ENCODE measurements at regions not wholly inside any gene's neighbourhood (a gene's known extent, or its start where the extent isn't known, plus 50 kb on each side); places are given as distances from the start of the nearest gene placed in this dataset.

DNA sequence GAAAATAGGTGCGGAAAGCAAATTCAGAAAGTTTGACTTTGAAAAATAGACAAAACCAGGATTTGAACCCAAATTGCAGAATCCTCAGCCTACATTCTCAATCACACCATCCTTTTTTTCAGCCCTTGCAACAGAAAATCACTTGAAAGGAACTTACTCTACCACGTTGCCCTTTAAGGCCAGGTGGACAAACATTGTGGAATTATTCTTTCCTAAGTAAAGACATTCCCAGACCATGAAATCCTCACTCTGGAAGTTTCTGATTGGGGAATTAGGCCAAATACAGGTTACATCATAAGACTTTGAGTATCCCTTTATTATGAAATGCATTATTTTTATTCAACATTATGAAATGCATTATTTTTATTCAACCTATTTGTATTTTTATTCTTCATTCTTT, 259.4 kb downstream of the RAD51AP2 start:
- H3K27me3 ChIP-seq = no peaks in the 10 kb centered on the region
- H3K27ac ChIP-seq = no peak overlapping the region
- H3K36me3 ChIP-seq = no peaks in the 10 kb centered on the region
- TF ChIP-seq CTCF (IDR thresholded peaks at IDR 0.05) = no peak
- DNase-seq (no peak), ATAC-seq (no peak)
- H3K4me1 ChIP-seq = no peaks in the 10 kb centered on the region
- no peaks in the 10 kb centered on the region for H3K9me3 ChIP-seq
- intact Hi-C loops (cut with DNase I) = no loop called here
- no peak overlapping the region for H3K4me3 ChIP-seq

DNA sequence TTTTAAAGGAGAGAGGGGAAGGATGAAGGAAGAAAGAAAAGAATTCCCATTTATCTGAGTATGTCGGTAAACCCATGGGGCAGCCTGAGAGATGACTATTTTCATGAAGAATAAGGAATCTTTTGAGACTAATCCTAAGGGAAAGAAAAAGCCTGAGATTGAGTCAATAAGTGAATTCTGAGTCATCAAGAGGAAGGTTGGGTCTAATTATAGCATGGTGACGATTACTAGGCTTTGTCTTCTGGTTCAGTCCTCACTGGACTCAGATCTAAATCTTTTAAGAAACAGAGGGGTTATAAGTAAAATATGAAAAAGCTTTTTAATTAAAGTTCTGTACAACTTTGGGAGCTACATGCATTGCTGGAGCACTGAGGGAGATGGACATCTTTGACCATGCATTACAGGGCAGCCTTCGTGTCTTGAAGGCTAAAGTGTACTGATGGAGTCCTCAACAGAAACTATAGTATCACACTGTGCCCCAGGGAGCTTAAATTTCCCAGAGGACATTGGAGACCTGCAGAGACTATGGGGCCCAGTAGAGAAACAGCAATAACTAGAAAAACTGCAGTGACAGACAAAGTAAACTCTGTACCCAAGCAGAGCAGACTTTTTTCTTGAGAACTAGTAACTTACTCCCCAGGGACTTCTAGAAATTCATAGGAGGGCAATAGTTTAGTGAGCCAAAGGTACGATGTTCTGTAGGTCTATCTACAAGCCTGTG, 260.9 kb downstream of the RAD51AP2 start:
- Histone ChIP-seq H3K27me3 (no peaks in the 10 kb centered on the region), H3K36me3 (no peaks in the 10 kb centered on the region), H3K4me3 (no peak overlapping the region), H3K4me1 (no peaks in the 10 kb centered on the region), H3K27ac (no peak overlapping the region), H3K9me3 (no peaks in the 10 kb centered on the region)
- intact Hi-C loops (cut with DNase I) = no loop called here
- ATAC-seq (no peak), DNase-seq (no peak)
- no peak for TF ChIP-seq CTCF (IDR thresholded peaks at IDR 0.05)

- no peaks in the 10 kb centered on the region for H3K27me3 ChIP-seq
- no peak overlapping the region for H3K27ac ChIP-seq
- ATAC-seq (no peak), DNase-seq (no peak)
- TF ChIP-seq CTCF (IDR thresholded peaks at IDR 0.05) = no peak
- H3K4me1 ChIP-seq = no peaks in the 10 kb centered on the region
- H3K36me3 ChIP-seq = no peaks in the 10 kb centered on the region
- no peak overlapping the region for H3K4me3 ChIP-seq
- H3K9me3 ChIP-seq = no peaks in the 10 kb centered on the region
- intact Hi-C loops (cut with DNase I) = no loop called here
Measured at GRCh38 chr2:17255071-17255470, 263.2 kb downstream of the RAD51AP2 start.

GRCh38 chr2:17254421-17254820, 263.8 kb downstream of the RAD51AP2 start:
- Histone ChIP-seq H3K27me3 (no peaks in the 10 kb centered on the region), H3K27ac (no peak overlapping the region), H3K4me3 (no peak overlapping the region), H3K9me3 (no peaks in the 10 kb centered on the region), H3K4me1 (no peaks in the 10 kb centered on the region), H3K36me3 (no peaks in the 10 kb centered on the region)
- ATAC-seq (no peak), DNase-seq (no peak)
- intact Hi-C loops (cut with DNase I) = no loop called here
- TF ChIP-seq CTCF (IDR thresholded peaks at IDR 0.05) = no peak

DNA sequence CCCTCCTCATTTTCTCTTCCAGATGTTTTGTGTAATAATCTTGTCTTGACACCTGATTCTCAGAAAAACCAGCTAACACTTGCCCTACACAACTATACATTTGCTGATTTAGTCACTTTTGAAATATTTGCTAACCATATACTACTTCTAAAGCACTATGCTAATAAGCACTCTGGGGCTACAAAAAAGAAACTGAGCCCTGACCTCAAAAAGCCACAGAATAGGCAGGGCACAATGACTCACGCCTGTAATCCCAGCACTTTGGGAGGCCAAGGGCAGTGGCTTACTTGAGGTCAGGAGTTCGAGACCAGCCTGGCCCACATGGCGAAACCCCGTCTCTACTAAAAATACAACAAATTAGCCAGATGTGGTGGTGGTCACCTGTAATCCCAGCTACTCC, 266.0 kb downstream of the RAD51AP2 start:
- DNase-seq (no peak), ATAC-seq (no peak)
- no peaks in the 10 kb centered on the region for H3K4me1 ChIP-seq
- H3K27ac ChIP-seq = no peak overlapping the region
- no peak overlapping the region for H3K4me3 ChIP-seq
- no peaks in the 10 kb centered on the region for H3K9me3 ChIP-seq
- no peak for TF ChIP-seq CTCF (IDR thresholded peaks at IDR 0.05)
- H3K27me3 ChIP-seq = no peaks in the 10 kb centered on the region
- intact Hi-C loops (cut with DNase I) = no loop called here
- no peaks in the 10 kb centered on the region for H3K36me3 ChIP-seq

Data from left lung (tissue), 4 donors.